K562 (cell line): ENCODE measurements at regions not wholly inside any gene's neighbourhood (a gene's known extent, or its start where the extent isn't known, plus 50 kb on each side); places are given as distances from the start of the nearest gene placed in this dataset.

Experiments used
- EGR1 ChIP-seq: fragments of 450-650 bp; conservative IDR thresholded peaks from 2 replicates; pipeline ENCODE4 v1.6.1; 2017; ENCODE audit warnings: mild to moderate bottlenecking
- TF ChIP-seq, protein P1 (sequence below), 3 experiments: IDR thresholded peaks in 2 of 3; conservative IDR thresholded peaks in 1 of 3; 2 replicates each; pipeline ENCODE4 v1.5.1; 2011 to 2012; ENCODE audit warnings: low read length in 3 of 3, mild to moderate bottlenecking in 3 of 3, control low read depth in 2 of 3, improper control_type of control experiment in 1 of 3, inconsistent platforms in 1 of 3, low read depth in 1 of 3, mixed read lengths in 1 of 3, moderate library complexity in 1 of 3; ENCODE audit not compliant: insufficient read depth in 2 of 3

DNA sequence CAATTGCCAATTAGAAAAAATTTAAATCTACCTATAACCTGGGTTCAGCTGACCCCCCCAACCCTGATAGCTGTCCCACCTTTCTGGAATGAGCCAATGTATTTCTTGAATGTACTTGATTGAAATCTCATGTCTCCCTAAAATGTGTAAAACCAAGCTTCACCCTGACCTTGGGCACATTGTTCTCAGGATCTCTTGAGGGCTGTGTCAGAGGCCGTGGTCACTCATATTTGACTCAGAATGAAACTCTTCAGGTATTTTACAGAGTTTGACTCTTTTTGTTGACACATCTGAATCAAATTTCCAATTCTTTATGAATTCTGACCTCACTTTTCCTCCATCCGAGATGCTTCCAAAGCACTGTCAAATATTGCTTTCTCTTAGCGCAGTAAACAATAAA is 115.3 kb upstream of the BEND4 start:
- TF ChIP-seq, protein P1, sequence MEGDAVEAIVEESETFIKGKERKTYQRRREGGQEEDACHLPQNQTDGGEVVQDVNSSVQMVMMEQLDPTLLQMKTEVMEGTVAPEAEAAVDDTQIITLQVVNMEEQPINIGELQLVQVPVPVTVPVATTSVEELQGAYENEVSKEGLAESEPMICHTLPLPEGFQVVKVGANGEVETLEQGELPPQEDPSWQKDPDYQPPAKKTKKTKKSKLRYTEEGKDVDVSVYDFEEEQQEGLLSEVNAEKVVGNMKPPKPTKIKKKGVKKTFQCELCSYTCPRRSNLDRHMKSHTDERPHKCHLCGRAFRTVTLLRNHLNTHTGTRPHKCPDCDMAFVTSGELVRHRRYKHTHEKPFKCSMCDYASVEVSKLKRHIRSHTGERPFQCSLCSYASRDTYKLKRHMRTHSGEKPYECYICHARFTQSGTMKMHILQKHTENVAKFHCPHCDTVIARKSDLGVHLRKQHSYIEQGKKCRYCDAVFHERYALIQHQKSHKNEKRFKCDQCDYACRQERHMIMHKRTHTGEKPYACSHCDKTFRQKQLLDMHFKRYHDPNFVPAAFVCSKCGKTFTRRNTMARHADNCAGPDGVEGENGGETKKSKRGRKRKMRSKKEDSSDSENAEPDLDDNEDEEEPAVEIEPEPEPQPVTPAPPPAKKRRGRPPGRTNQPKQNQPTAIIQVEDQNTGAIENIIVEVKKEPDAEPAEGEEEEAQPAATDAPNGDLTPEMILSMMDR (IDR thresholded peaks at IDR 0.05 in 2 of 3, conservative IDR thresholded peaks at IDR 0.05 in 1 of 3; ENCODE audit: insufficient read depth in 2 of 3, low read depth in 1 of 3, low read length in 3 of 3) = no peak
- no peak for TF ChIP-seq EGR1
